ENCODE measurements at regions not wholly inside any gene's neighbourhood (a gene's known extent, or its start where the extent isn't known, plus 50 kb on each side); places are given as distances from the start of the nearest gene placed in this dataset.

- ChIA-PET CTCF (interaction anchor here (0.6 to 2.2 kb wide), 11 partner anchors 7 to 261 kb away, joined by 3 to 8 read pairs (median 4); no protein-coding TSS in a partner anchor), POLR2A (no interaction called here)
- H3K27ac ChIP-seq (ENCODE audit: extremely low read depth, low read depth, low read length): no peak overlapping the region
- H3K4me1 ChIP-seq (ENCODE audit: control insufficient read depth, insufficient read depth, low read length): no peaks in the 10 kb centered on the region
- H3K36me3 ChIP-seq (ENCODE audit: control insufficient read depth in 2 of 2, insufficient read depth in 1 of 2, low read length in 2 of 2): no peaks in the 10 kb centered on the region
- no peaks in the 10 kb centered on the region for H3K9me3 ChIP-seq (ENCODE audit: control insufficient read depth, insufficient read depth, low read depth, low read length)
- H3K4me3 ChIP-seq (ENCODE audit: low read depth, low read length): no peak overlapping the region
- TF ChIP-seq ZNF645 (tag by site-specific recombination; IDR thresholded peaks at IDR 0.05) (no peak), ZNF561 (tag by site-specific recombination; IDR thresholded peaks at IDR 0.05; ENCODE audit: borderline replicate concordance) (no peak), ZNF555 (tag by site-specific recombination; conservative IDR thresholded peaks at IDR 0.05) (no peak), ZFP37 (tag by site-specific recombination; IDR thresholded peaks at IDR 0.05) (no peak), ZFP3 (tag by site-specific recombination; IDR thresholded peaks at IDR 0.05; ENCODE audit: low read depth) (no peak), ZNF202 (tag by site-specific recombination; IDR thresholded peaks at IDR 0.05; ENCODE audit: borderline replicate concordance) (no peak), GLIS1 (tag by site-specific recombination; IDR thresholded peaks at IDR 0.05) (peak; percentile 80), ZBTB6 (tag by site-specific recombination; IDR thresholded peaks at IDR 0.05) (no peak), ZNF155 (tag by site-specific recombination; IDR thresholded peaks at IDR 0.05) (no peak), ZNF449 (tag by site-specific recombination; IDR thresholded peaks at IDR 0.05) (no peak), HOXA7 (CRISPR knock-in tag; IDR thresholded peaks at IDR 0.05; ENCODE audit: borderline replicate concordance) (no peak), ZNF48 (tag by site-specific recombination; IDR thresholded peaks at IDR 0.05) (no peak), ZIC2 (tag by site-specific recombination; IDR thresholded peaks at IDR 0.05) (peak; percentile 27), ZNF26 (tag by site-specific recombination; IDR thresholded peaks at IDR 0.05) (no peak), SALL2 (tag by site-specific recombination; IDR thresholded peaks at IDR 0.05; ENCODE audit: borderline replicate concordance) (no peak), ZNF133 (tag by site-specific recombination; IDR thresholded peaks at IDR 0.05) (no peak), KLF7 (tag by site-specific recombination; IDR thresholded peaks at IDR 0.05; ENCODE audit: borderline replicate concordance) (no peak), ZNF280C (tag by site-specific recombination; IDR thresholded peaks at IDR 0.05) (no peak), ZNF654 (tag by site-specific recombination; IDR thresholded peaks at IDR 0.05; ENCODE audit: low read depth) (peak; percentile 51), ZSCAN5A (tag by site-specific recombination; IDR thresholded peaks at IDR 0.05) (no peak), ZNF776 (tag by site-specific recombination; IDR thresholded peaks at IDR 0.05; ENCODE audit: borderline replicate concordance) (no peak), ZBTB48 (tag by site-specific recombination; IDR thresholded peaks at IDR 0.05) (no peak), ZNF24 (tag by site-specific recombination; IDR thresholded peaks at IDR 0.05) (no peak), ZNF621 (tag by site-specific recombination; IDR thresholded peaks at IDR 0.05) (no peak), KLF8 (tag by site-specific recombination; IDR thresholded peaks at IDR 0.05) (no peak), ZFHX2 (tag by site-specific recombination; conservative IDR thresholded peaks at IDR 0.05) (peak; percentile 44; the same call in 1 of the 2 replicates)
Observed at GRCh38 chr7:67377939-67378862, 381.6 kb downstream of the TYW1 start.

Data from HEK293 (cell line).